Activated T-helper 2 cell treated with anti-CD3 and anti-CD28 coated beads, Interferon-gamma antibody, Interleukin-2, Interleukin-4, amounts not matched to agents 10 μg/mL and 5 μg/mL and 100 μg/mL, durations not matched to agents 14 hours and 24 hours and 36 hours (primary cell): ENCODE measurements at regions not wholly inside any gene's neighbourhood (a gene's known extent, or its start where the extent isn't known, plus 50 kb on each side); places are given as distances from the start of the nearest gene placed in this dataset.

ENCODE experiments used
- DNase-seq: peaks from one replicate; pipeline ENCODE4 v3.0.0; 2021; ENCODE audit warnings: low spot score
- H3K27ac Mint-ChIP-seq: one replicate; pipeline ENCODE4 v1.8.0; 2021; ENCODE audit warnings: mixed read lengths
- H3K27me3 Mint-ChIP-seq: one replicate; pipeline ENCODE4 v1.8.0; 2021; ENCODE audit warnings: low read depth, mixed read lengths
- H3K36me3 Mint-ChIP-seq: one replicate; pipeline ENCODE4 v1.8.0; 2021; ENCODE audit warnings: low read depth, mixed read lengths
- H3K4me1 Mint-ChIP-seq: one replicate; pipeline ENCODE4 v1.8.0; 2021; ENCODE audit warnings: low read depth, mixed read lengths
- H3K4me3 Mint-ChIP-seq: one replicate; pipeline ENCODE4 v1.8.0; 2021; ENCODE audit warnings: low read depth, mild to moderate bottlenecking, moderate library complexity, mixed read lengths
- H3K9me3 Mint-ChIP-seq: one replicate; pipeline ENCODE4 v1.8.0; 2021; ENCODE audit warnings: mixed read lengths
- intact Hi-C: fragments of 100-400 bp; cut with micrococcal nuclease; formaldehyde crosslinking; loops from one replicate; pipeline ENCODE4 v1.15.1; 2023

DNA sequence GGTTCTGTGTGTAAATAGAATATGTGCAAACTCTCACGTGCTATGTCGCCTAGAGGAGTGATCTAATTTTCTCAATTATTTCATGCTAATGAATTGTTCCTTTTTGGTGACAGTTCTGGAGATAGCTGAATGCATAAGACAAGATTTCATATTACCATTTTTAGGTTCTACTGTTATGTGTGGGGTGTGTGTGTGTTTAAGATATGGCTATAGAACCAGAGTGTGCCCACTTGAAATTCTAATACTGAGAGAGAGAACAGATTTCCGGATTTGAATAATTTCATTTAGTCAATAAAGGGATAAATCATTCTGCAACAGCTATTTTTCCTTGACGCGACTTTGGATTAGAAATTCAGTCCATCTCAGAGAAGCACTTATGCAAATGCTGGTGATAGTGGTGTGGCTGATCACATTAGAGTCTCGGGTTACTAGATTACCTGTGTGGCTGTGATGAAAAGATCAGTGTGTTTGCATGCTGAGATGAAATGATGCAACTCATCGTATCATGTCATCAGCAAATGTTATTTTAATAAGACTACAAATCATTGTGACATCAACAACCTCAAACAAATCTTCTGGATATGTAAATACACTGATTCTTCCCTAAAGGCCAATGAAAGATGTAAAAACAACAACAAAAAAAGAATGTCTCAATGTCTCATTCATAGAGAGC is 415.9 kb downstream of the EPHA4 start:
- Mint-ChIP-seq H3K4me1 (no peaks in the 10 kb centered on the region), H3K27ac (no peak overlapping the region), H3K27me3 (no peaks in the 10 kb centered on the region), H3K36me3 (no peaks in the 10 kb centered on the region), H3K4me3 (no peak overlapping the region), H3K9me3 (no peaks in the 10 kb centered on the region)
- intact Hi-C loops = no loop called here
- no peak for DNase-seq

DNA sequence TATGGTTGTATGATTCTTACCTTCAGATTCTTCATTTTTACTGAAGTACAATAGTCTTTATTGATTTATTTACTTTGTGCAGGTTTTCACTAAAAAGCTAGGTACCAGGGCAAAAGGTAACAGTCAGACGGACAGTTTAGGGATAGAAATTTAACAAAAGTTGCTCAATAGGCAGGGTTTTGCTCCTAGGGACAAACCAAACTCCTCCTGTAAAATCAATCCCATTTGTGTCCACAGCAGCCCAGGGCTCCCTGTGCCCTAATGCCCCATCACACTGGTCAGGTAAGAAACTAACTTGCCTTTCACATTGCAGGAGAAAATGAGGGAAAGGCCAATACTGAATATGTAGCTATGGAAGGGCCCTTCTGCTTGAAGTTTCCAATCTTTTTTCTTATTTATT is 410.9 kb downstream of the EPHA4 start:
- H3K9me3 Mint-ChIP-seq = no peaks in the 10 kb centered on the region
- intact Hi-C loops = no loop called here
- no peaks in the 10 kb centered on the region for H3K4me1 Mint-ChIP-seq
- H3K27me3 Mint-ChIP-seq = no peaks in the 10 kb centered on the region
- H3K36me3 Mint-ChIP-seq = no peaks in the 10 kb centered on the region
- H3K4me3 Mint-ChIP-seq = no peak overlapping the region
- DNase-seq = no peak
- H3K27ac Mint-ChIP-seq = no peak overlapping the region

DNA sequence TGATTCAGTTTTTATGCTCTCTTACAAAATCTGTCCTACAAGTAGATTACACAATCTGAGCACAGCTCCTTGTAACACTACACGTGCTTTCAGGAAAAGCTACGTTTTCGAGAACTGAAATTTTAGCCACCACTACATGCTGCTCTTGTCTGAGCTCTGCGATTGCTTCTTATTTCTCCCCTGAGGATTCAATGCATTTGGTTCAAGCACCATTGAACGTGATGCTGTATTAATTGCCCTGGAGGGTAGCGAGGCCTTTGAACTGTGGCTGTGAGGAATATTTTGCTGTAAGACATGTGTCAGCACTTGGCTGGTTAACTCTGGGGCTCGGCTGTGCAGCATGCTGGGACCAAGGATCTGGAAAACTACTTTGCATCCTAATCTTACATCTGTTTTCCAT is 405.8 kb downstream of the EPHA4 start:
- H3K4me1 Mint-ChIP-seq = no peaks in the 10 kb centered on the region
- intact Hi-C loops = no loop called here
- H3K4me3 Mint-ChIP-seq = no peak overlapping the region
- H3K9me3 Mint-ChIP-seq = no peaks in the 10 kb centered on the region
- no peaks in the 10 kb centered on the region for H3K36me3 Mint-ChIP-seq
- DNase-seq = no peak
- no peaks in the 10 kb centered on the region for H3K27me3 Mint-ChIP-seq
- no peak overlapping the region for H3K27ac Mint-ChIP-seq

DNA sequence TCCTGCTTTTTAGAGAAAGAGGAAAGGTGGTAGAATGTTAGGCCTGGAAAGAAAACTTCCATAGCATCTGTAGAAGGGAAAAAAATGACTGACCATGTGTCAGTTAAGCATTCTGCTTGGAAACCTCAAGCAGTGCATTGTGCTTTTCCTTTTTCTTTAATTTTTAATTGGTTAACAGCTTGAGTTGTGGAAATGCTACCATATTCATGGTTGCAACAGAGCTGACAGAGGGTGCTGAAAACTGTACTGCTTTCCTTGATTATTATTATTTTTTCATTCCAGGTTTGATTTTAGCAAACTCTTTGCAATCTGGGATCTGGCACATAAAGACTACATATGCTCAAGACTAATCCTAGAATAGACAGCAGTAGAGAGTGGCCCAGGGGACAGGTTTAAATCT is 404.5 kb downstream of the EPHA4 start:
- no peaks in the 10 kb centered on the region for H3K36me3 Mint-ChIP-seq
- H3K27me3 Mint-ChIP-seq = no peaks in the 10 kb centered on the region
- H3K4me1 Mint-ChIP-seq = no peaks in the 10 kb centered on the region
- H3K4me3 Mint-ChIP-seq = no peak overlapping the region
- H3K27ac Mint-ChIP-seq = no peak overlapping the region
- no peaks in the 10 kb centered on the region for H3K9me3 Mint-ChIP-seq
- no peak for DNase-seq
- intact Hi-C loops = no loop called here

DNA sequence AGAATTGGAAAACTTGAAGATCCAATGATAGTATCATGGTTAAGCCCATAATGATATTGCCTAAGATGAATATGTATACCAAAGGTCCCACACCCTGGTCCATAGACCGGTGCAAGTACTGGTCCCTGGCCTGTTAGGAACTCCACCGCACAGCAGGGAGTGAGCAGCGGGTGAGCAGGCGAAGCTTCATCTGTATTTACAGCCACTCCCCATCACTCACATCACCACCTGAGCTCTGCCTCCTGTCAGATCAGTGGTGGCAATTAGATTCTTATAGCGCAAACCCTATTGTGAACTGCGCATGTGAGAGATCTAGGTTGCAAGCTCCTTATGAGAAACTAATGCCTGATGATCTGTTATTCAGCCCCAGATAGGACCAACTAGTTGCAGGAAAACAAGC is 402.4 kb downstream of the EPHA4 start:
- H3K9me3 Mint-ChIP-seq = no peaks in the 10 kb centered on the region
- no peak overlapping the region for H3K4me3 Mint-ChIP-seq
- H3K4me1 Mint-ChIP-seq = no peaks in the 10 kb centered on the region
- no peak overlapping the region for H3K27ac Mint-ChIP-seq
- DNase-seq = no peak
- intact Hi-C loops = no loop called here
- H3K36me3 Mint-ChIP-seq = no peaks in the 10 kb centered on the region
- H3K27me3 Mint-ChIP-seq = no peaks in the 10 kb centered on the region

DNA sequence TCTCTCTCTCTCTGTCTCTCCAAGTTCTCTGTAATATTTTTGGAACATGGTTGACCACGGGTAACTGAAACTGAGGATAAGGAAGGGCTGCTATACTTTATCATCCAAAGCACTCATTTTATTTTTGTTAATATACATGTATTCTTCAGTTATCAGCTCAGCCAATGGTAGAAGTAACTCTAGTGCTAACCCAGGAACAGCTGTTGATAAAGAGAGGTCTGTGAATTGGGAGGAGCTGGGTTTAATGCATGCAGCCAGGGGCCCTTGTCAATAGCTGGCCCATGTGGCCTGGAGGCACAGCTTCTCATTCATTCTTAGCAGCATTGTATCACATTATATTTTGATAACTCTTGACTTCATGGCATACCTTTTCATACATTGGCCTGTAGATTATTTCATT is 401.6 kb downstream of the EPHA4 start:
- intact Hi-C loops = no loop called here
- no peaks in the 10 kb centered on the region for H3K27me3 Mint-ChIP-seq
- H3K36me3 Mint-ChIP-seq = no peaks in the 10 kb centered on the region
- no peaks in the 10 kb centered on the region for H3K9me3 Mint-ChIP-seq
- H3K4me3 Mint-ChIP-seq = no peak overlapping the region
- DNase-seq = no peak
- H3K4me1 Mint-ChIP-seq = no peaks in the 10 kb centered on the region
- H3K27ac Mint-ChIP-seq = no peak overlapping the region

DNA sequence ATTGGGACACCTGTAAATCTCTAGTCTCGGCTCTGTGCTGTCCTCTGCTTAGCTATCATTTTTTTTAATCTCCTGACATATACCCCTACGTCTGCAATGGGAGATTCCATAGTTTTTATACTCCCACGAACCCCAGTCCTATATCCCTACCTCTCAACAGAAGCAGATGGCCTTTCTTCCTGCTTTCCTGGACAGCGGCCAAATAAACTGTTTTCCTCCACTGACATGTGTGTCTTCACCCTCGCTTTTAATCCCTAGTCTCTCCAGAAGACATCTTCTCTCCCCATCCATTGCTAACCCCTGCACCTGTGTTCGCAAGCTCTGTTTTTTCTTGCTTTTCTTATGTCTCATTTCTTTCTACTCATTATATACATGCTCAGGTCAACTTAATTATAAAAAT is 395.4 kb downstream of the EPHA4 start:
- Mint-ChIP-seq H3K4me3 (no peak overlapping the region), H3K9me3 (no peaks in the 10 kb centered on the region), H3K4me1 (no peaks in the 10 kb centered on the region), H3K27me3 (no peaks in the 10 kb centered on the region), H3K36me3 (no peaks in the 10 kb centered on the region), H3K27ac (no peak overlapping the region)
- intact Hi-C loops = no loop called here
- no peak for DNase-seq

DNA sequence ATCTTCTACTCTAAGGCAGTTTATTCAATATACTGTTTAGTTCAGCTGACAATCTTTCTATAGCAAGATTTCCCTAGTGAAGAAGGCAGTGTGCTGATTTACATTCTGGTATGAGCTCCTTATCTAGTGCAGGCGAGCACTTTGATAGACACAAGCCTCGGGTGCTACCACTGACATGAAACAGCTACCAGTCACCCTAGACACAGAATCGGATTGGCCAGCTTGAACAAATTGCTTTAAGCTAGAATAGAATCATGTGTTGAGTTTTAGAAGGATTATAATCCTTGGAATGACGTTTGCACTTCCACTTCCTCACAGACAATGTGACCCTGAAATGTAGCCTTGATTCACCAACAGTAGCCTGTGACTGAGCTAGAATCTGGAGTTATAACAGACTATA is 394.0 kb downstream of the EPHA4 start:
- Mint-ChIP-seq H3K27ac (no peak overlapping the region), H3K27me3 (no peaks in the 10 kb centered on the region)
- intact Hi-C loops = no loop called here

DNA sequence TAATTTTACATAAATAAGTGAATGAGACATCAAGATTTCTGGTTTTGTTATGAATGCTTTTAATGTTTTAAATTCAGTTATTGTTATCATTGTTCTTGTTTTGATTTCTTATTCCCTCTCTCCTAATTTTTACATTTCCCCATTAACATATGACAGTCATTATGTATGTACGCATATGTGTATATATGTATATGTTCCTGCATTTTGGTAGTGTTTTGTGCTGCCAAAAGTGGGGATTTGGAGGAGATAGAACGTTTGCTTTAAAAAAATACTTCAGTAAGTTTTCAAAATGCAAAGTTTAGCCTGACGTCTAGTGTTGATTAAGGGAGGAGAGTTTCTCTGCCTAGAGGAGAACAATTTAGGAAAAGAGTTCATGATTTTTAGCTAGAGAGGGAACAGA is 385.2 kb downstream of the EPHA4 start:
- Mint-ChIP-seq H3K27me3 (no peaks in the 10 kb centered on the region), H3K9me3 (no peaks in the 10 kb centered on the region), H3K4me1 (no peaks in the 10 kb centered on the region), H3K36me3 (no peaks in the 10 kb centered on the region), H3K27ac (no peak overlapping the region), H3K4me3 (no peak overlapping the region)
- intact Hi-C loops = no loop called here
- DNase-seq = no peak

More for the DNA sequence above, 394.0 kb downstream of the EPHA4 start:
- H3K9me3 Mint-ChIP-seq = no peaks in the 10 kb centered on the region
- H3K4me3 Mint-ChIP-seq = no peak overlapping the region
- no peaks in the 10 kb centered on the region for H3K4me1 Mint-ChIP-seq
- DNase-seq = no peak
- no peaks in the 10 kb centered on the region for H3K36me3 Mint-ChIP-seq

DNA sequence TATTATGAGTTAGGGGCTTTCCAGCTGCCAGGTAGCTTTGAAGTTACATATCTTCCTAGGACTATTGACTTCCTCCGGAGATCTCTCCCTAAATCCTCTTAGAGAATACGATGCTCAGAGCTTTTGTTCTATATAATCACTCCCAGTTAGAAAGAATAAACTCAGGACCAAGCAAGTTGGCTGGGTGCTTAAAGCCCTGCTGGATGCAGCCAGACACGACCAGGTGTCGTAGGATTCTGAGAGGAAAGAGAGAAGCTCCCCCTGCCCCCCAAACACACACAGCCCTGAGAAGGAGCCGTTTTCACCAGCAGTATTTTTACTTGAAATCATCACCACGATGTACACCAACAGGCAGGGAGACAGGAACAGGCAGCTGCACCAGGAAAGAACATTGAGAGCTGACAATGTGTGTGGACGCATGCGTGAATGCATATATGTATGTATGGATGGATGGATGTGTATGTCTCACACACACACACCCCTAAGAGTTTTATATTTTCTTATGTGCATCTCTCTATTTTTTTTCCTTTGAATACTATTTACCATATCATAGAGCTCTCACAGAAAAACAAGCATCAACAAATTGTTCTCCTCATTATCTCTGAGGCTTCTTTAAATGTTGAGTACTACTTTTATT is 382.6 kb downstream of the EPHA4 start:
- H3K4me1 Mint-ChIP-seq = no peaks in the 10 kb centered on the region
- no peaks in the 10 kb centered on the region for H3K36me3 Mint-ChIP-seq
- no peak for DNase-seq
- intact Hi-C loops = no loop called here
- H3K27ac Mint-ChIP-seq = no peak overlapping the region
- H3K27me3 Mint-ChIP-seq = no peaks in the 10 kb centered on the region
- H3K4me3 Mint-ChIP-seq = no peak overlapping the region
- no peaks in the 10 kb centered on the region for H3K9me3 Mint-ChIP-seq

DNA sequence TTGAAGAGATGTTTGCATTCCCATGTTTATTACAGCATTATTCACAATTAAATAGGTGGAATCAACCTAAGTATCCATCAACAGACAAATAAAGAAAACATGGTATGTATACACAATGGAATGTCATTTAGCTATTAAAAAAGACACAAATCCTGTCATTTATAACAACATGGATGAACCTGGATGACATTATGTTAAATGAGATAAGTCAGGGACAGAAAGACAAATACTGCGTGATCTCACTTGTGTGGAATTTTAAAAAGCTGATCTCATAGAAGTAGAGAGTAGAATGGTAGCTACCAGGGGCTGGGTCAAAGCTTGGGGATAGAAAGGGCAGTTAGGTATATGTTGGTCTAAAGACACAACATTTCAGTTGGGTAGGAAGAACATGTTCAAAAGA is 376.3 kb downstream of the EPHA4 start:
- no peaks in the 10 kb centered on the region for H3K36me3 Mint-ChIP-seq
- H3K4me3 Mint-ChIP-seq = no peak overlapping the region
- no peaks in the 10 kb centered on the region for H3K27me3 Mint-ChIP-seq
- no peak overlapping the region for H3K27ac Mint-ChIP-seq
- intact Hi-C loops = no loop called here
- DNase-seq = no peak
- H3K9me3 Mint-ChIP-seq = no peaks in the 10 kb centered on the region
- H3K4me1 Mint-ChIP-seq = no peaks in the 10 kb centered on the region

DNA sequence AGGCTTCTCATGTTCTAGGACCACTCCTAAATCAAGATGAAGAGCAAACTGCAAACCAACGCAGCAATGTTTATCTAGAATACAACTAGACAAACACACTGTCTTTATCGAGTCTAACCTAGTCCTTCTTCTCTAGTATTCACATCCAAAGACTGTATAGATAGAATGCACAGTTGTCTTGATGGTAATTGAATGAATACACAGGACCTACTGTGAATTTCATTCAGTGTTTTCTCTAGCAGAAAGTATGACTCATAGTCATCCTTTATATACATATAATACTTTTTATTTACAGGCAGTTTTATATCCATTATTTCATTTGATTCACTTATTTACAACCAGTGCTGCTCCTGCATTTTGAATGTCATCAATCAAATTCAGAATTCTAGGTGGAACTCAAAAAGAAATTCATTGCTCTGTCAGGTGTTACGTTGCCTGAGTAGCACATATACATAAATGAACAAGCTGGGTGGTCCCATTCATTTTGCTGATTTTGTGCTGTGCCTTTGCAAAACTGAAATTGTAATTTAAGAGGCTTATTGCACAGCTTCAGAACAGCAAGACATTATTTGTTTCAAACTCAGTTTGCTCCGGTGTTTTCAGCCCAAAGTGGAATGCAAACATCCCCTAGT is 374.8 kb downstream of the EPHA4 start:
- H3K4me1 Mint-ChIP-seq = no peaks in the 10 kb centered on the region
- H3K9me3 Mint-ChIP-seq = no peaks in the 10 kb centered on the region
- H3K4me3 Mint-ChIP-seq = no peak overlapping the region
- no peaks in the 10 kb centered on the region for H3K27me3 Mint-ChIP-seq
- H3K36me3 Mint-ChIP-seq = no peaks in the 10 kb centered on the region
- no peak for DNase-seq
- no peak overlapping the region for H3K27ac Mint-ChIP-seq
- intact Hi-C loops = no loop called here

DNA sequence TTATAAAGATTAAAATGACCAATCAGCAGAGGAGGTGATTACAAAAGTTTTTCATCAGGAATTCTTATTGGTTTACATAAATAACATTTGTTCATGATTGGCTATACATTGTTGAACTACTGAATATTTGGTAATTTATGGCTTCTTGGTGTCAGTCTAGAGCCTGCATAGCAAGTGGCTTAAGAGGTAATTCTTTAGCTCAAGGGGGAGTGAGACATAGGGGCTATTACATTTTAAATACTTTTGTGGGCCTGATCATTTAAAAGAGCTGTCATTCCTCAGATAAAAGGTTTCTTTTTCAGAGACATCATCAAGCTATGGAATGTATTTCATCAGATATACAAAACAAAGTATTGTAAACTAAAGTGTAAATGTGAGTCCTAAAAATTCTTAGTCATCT is 373.8 kb downstream of the EPHA4 start:
- intact Hi-C loops = no loop called here
- no peak for DNase-seq
- Mint-ChIP-seq H3K36me3 (no peaks in the 10 kb centered on the region), H3K4me3 (no peak overlapping the region), H3K27me3 (no peaks in the 10 kb centered on the region), H3K4me1 (no peaks in the 10 kb centered on the region), H3K9me3 (no peaks in the 10 kb centered on the region), H3K27ac (no peak overlapping the region)
